Stimulated activated CD4-positive, alpha-beta T cell treated with anti-CD3 and anti-CD28 coated beads, Interleukin-1b, Interleukin-23, amount 100 ng/mL, for 4 hours (primary cell): ENCODE measurements at regions not wholly inside any gene's neighbourhood (a gene's known extent, or its start where the extent isn't known, plus 50 kb on each side); places are given as distances from the start of the nearest gene placed in this dataset.
"Not testable (repeated sequence)": the region's sequence is repeated elsewhere in the genome, so short reads cannot be mapped to it uniquely, and the experiment has no call there.

Experiments used
- DNase-seq, 2 donors: peaks; one replicate each; pipeline ENCODE4 v3.0.0-alpha.2; 2020; ENCODE audit warnings: low read depth in 2 of 2

GRCh38 chr15:39239562-39239961 lies 341.3 kb upstream of the THBS1 start:
- DNase-seq, result no peak

GRCh38 chr15:39242345-39242744 lies 338.5 kb upstream of the THBS1 start:
- no peak for DNase-seq

DNA sequence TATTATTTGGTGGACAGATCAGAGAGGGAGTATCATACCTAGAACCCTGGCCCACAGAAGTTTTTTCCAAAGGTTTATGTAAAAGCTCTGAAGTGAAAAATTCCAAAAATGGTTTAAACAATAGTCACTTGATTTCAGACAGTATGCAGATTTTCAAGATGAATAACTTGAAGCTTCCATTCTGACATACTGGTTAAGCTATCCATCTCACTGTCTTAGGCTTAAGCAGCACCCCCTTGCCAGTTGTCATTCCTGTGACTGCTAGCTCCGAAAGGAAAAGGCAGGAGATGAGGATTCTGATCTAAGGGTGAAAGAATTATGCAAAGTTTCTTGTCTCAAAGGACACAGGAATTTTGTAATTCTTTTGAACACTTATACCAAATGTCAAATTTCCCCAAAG lies 337.5 kb upstream of the THBS1 start:
- DNase-seq, result no peak

DNA sequence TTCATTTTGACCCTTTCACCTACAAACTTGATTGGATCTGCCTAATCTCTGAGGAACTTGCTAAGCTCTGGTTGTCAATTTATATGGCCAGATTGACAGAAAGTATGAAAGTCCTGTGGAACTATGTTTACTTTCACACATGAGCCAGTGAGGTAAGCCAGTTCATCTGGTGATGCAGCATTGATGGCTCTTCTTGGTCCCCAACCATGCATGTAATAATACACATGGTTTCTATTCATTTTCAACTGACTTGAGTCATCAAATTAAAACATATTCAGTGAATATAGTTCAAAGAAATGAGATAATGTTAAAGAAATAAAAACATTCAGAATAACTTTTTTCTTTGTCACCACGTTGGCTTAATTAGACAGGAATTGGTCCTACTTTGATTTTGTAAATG lies 336.1 kb upstream of the THBS1 start:
- no peak for DNase-seq

GRCh38 chr15:39246523-39246922 lies 334.4 kb upstream of the THBS1 start:
- no peak for DNase-seq

DNA sequence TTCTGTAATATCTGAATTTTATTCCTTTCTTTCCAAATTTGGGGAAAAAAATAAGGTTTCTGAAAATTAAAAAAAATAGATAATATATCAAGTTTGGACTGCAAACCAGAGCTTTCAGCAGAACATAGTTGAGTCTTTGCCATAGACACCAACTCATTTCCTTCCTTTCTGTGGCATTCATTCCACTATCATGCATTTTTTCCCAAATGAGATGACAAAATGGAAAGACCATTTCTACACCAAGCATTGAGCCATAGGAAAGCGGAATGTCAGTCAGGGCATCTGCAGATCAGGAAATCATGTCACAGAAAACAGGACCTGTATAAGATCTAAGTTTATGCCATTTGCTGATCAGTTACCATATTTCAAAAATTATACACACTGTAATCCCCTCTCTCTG lies 333.3 kb upstream of the THBS1 start:
- DNase-seq, result no peak

GRCh38 chr15:39248204-39248603 lies 332.7 kb upstream of the THBS1 start:
- no peak for DNase-seq

- DNase-seq, result no peak
Observed at GRCh38 chr15:39250001-39250400, 330.9 kb upstream of the THBS1 start.

GRCh38 chr15:39250460-39251186 lies 330.3 kb upstream of the THBS1 start:
- DNase-seq, result no peak

DNA sequence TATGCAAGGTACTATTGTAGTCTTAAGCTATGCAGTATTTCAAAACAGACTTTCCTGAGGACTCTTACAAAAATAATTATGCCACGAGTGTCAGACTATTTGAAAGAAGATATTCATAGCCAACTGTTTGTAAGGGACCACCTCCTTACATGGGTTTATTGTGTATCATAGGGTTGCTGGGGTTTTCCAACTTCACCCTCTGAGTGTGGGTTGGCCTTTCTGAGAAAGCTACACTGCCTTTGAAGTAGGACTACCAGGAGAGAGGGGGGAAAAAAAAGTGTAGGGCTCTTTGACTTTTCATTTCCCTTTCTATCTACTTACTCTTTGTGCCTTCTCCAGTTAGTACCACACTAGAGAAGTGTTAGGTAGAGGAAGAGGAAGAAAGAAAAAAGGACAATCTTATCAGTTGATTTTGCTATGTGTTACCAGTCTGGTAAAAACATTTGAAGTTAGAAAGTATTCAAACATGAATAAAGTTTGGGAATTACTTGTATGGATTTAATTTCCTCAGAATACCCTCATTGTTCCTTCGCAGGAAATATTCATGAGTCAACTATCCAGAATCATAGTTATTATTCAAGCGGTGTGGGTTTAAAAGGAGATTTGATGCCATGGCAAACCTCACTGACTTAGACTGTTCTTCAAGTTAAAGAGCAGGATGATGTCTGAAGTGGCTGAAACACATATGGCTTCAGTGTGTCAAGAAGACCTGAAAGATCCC lies 329.3 kb upstream of the THBS1 start:
- no peak for DNase-seq

GRCh38 chr15:39252134-39252470 lies 328.8 kb upstream of the THBS1 start:
- no peak for DNase-seq

- no peak for DNase-seq
Observed at GRCh38 chr15:39253552-39253951, 327.3 kb upstream of the THBS1 start.

DNA sequence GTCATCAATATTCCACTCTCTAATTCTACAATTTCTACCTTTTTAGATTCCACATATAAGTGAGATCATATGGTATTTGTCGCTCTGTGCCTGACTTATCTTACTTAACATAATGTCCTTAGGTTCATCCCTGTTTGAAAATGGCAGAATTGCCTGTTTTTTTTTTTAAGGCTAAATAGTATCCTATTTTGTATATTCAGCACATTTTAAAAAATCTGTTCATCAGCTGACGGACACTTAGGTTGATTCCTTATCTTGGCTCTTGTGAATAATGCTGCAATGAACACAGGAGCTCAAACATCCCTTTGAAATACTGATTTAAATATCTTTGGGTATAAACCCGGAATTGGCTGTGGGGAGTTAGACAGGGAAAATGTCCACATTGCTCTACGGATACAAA lies 326.7 kb upstream of the THBS1 start:
- DNase-seq, result no peak

DNA sequence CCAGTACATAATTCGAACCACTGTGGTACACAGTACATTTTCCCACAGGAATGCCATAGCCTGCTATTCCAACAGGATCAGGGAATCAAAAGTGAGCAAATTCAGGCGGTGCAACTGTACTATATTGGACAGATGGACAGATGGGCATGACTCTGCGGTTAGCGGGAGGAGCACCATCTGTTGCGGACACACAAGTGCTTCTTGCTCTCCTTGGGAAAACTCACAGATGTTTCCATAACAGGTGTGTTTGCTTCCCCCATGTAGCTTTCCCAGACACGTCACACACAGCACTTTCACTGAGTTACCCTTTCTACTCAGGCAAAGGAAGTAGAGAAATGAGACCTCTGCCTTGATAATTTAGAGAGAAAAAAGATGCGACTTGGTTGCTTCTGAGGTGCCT lies 325.1 kb upstream of the THBS1 start:
- DNase-seq, result no peak

- no peak for DNase-seq
Observed at GRCh38 chr15:39260391-39260790, 320.5 kb upstream of the THBS1 start.

GRCh38 chr15:39260791-39261190 lies 320.1 kb upstream of the THBS1 start:
- DNase-seq, result no peak

- DNase-seq, result not testable (repeated sequence)
Observed at GRCh38 chr15:39261397-39262183, 319.3 kb upstream of the THBS1 start.

DNA sequence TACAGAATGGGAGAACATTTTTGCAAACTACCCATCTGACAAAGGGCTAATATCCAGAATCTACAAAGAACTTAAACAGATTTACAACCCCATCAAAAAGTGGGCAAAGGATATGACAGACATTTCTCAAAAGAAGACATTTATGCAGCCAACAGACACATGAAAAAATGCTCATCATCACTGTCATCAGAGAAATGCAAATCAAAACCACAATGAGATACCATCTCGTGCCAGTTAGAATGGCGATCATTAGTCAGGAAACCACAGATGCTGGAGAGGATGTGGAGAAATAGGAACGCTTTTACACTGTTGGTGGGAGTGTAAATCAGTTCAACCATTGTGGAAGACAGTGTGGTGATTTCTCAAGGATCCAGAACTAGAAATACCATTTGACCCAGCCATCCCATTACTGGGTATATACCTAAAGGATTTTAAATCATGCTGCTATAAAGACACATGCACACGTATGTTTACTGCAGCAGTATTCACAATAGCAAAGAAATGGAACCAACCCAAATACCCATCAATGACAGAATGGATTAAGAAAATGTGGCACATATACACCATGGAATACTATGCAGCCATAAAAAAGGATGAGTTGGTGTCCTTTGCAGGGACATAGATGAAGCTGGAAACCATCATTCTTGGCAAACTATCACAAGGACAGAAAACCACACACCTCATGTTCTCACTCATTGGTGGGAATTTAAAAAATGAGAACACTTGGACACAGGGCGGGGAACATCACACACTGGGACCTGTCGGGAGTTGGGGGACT lies 317.7 kb upstream of the THBS1 start:
- not testable (repeated sequence) for DNase-seq

- DNase-seq, result no peak
Observed at GRCh38 chr15:39265261-39265660, 315.6 kb upstream of the THBS1 start.

DNA sequence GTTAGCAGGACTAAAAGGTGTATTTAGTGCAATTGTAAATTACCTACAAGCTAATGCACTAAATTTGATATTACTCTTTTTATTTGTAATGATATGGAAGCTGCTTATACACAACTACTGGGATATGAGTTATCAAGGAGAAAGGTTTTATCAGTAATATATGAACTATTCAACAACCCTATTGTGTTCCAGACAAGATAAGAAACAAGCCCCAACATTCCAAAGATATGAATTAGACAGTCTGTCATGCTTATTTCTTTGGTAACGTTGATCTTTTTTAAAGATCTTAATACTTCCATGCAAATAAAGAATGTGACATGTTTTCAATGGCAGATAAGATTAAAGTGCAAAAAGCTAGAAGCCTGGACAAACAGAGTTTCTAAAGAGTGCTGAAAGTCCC lies 314.0 kb upstream of the THBS1 start:
- no peak for DNase-seq

DNA sequence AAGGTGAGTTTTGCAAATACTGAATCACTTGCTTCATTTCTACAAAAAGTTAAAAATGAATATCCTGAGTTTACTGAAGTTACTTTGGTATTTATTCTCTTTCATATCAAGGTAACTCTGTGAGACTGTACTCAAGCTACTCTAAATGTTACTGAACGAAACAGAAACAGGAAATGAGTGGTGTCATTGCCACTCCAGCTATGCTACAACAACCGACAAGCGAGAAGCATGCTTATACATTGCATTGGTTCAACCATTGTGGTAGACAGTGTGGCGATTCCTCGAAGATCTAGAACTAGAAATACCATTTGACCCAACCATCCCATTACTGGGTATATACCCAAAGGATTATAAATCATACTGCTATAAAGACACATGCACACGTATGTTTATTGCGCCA lies 313.2 kb upstream of the THBS1 start:
- no peak for DNase-seq

GRCh38 chr15:39269352-39269751 lies 311.5 kb upstream of the THBS1 start:
- no peak for DNase-seq
